SK-N-SH (cell line): ENCODE measurements at regions not wholly inside any gene's neighbourhood (a gene's known extent, or its start where the extent isn't known, plus 50 kb on each side); places are given as distances from the start of the nearest gene placed in this dataset.

Experiments used
- CTCF ChIA-PET: fragments of 300-600, 350-600 bp; formaldehyde crosslinking; extraction: SDS; loops from one replicate; lab custom pipeline; 2021; lab: Yijun Ruan, JAX
- POLR2A ChIA-PET: fragments of 350-600 bp; sonication (Branson Sonifier 250); formaldehyde crosslinking; extraction: SDS; loops from one replicate; lab custom pipeline; 2020; ENCODE audit warnings: antibody characterized with exemption, inconsistent platforms; lab: Yijun Ruan, JAX
- DNase-seq: peaks from one replicate; pipeline ENCODE4 v3.0.0; 2012
- H2AFZ ChIP-seq: fragments of 200-600 bp; sonication (generic); 2 replicates; pipeline ENCODE4 v1.8.1; 2016; ENCODE audit warnings: antibody characterized with exemption, mild to moderate bottlenecking, low read depth
- H3F3A ChIP-seq: fragments of 200-600 bp; sonication (generic); replicated peaks from 2 replicates; pipeline ENCODE3; 2016; ENCODE audit warnings: antibody characterized with exemption, mild to moderate bottlenecking; ENCODE audit not compliant: insufficient read depth
- H3K27ac ChIP-seq, 2 experiments: fragments of 200-500 bp in 1 of 2; fragments of 200-600 bp in 1 of 2; sonication (Bioruptor generic) in 1 of 2; sonication (generic), shearing (Covaris generic) in 1 of 2; 2 replicates each; pipeline versions ENCODE4 v1.5.1 to v1.6.1; 2014 to 2016; ENCODE audit warnings: low read depth in 2 of 2, inconsistent platforms in 1 of 2, low read length in 1 of 2, mild to moderate bottlenecking in 1 of 2, mixed read lengths in 1 of 2
- H3K27me3 ChIP-seq: fragments of 200-600 bp; sonication (generic), shearing (Covaris generic); 2 replicates; pipeline ENCODE4 v1.6.1; 2016; ENCODE audit warnings: mixed run types; ENCODE audit not compliant: insufficient read depth
- H3K36me3 ChIP-seq, 2 experiments: fragments of 200-500 bp in 1 of 2; fragments of 200-600 bp in 1 of 2; sonication (Bioruptor generic) in 1 of 2; sonication (generic) in 1 of 2; replicated peaks in 1 of 2; 2 replicates each; pipeline versions ENCODE3 to v1.5.1; 2014 to 2016; ENCODE audit warnings: low read length in 1 of 2, mild to moderate bottlenecking in 1 of 2; ENCODE audit not compliant: insufficient read depth in 2 of 2, control insufficient read depth in 1 of 2
- H3K4me1 ChIP-seq, 2 experiments: fragments of 200-500 bp in 1 of 2; fragments of 200-600 bp in 1 of 2; sonication (Bioruptor generic) in 1 of 2; sonication (generic), shearing (Covaris generic) in 1 of 2; 2 replicates each; pipeline versions ENCODE4 v1.5.1 to v1.6.1; 2014 to 2016; ENCODE audit warnings: low read depth in 1 of 2, low read length in 1 of 2, mixed run types in 1 of 2; ENCODE audit not compliant: insufficient read depth in 2 of 2, control insufficient read depth in 1 of 2
- H3K4me2 ChIP-seq: fragments of 200-600 bp; sonication (generic), shearing (Covaris generic); 2 replicates; pipeline ENCODE4 v1.6.1; 2017; ENCODE audit warnings: mixed run types
- H3K4me3 ChIP-seq, 2 experiments: fragments of 200-500 bp in 1 of 2; fragments of 200-600 bp in 1 of 2; sonication (Bioruptor generic) in 1 of 2; sonication (generic), shearing (Covaris generic) in 1 of 2; 2 replicates each; pipeline versions ENCODE4 v1.5.1 to v1.8.1; 2014 to 2016; ENCODE audit warnings: low read depth in 2 of 2, inconsistent platforms in 1 of 2, low read length in 1 of 2, mild to moderate bottlenecking in 1 of 2, mixed read lengths in 1 of 2, moderate library complexity in 1 of 2
- H3K79me2 ChIP-seq: fragments of 200-600 bp; sonication (generic); 2 replicates; pipeline ENCODE4 v1.8.1; 2017; ENCODE audit warnings: mild to moderate bottlenecking; ENCODE audit not compliant: insufficient read depth
- H3K9ac ChIP-seq: fragments of 200-600 bp; sonication (generic); 2 replicates; pipeline ENCODE4 v1.6.1; 2017; ENCODE audit warnings: mixed run types
- H3K9me2 ChIP-seq: fragments of 200-600 bp; sonication (generic); 2 replicates; pipeline ENCODE4 v1.6.1; 2017; ENCODE audit warnings: mixed run types
- H3K9me3 ChIP-seq: fragments of 200-600 bp; sonication (generic); 2 replicates; pipeline ENCODE4 v1.6.1; 2017; ENCODE audit warnings: mixed run types, mild to moderate bottlenecking, moderate library complexity
- H4K20me1 ChIP-seq: fragments of 200-600 bp; sonication (generic); 2 replicates; pipeline ENCODE4 v1.6.1; 2017; ENCODE audit warnings: mild to moderate bottlenecking, mixed run types; ENCODE audit not compliant: insufficient read depth
- CHD2 ChIP-seq: fragments of 150-350 bp; IDR thresholded peaks from 2 replicates; pipeline ENCODE4 v1.6.1; 2018; ENCODE audit warnings: low read length; ENCODE audit not compliant: partially characterized antibody
- ELF1 ChIP-seq: IDR thresholded peaks from 2 replicates; pipeline ENCODE4 v1.4.0; 2012
- EP300 ChIP-seq, 2 experiments: IDR thresholded peaks; 2 replicates each; pipeline versions ENCODE4 v1.4.0 to v1.6.1; 2012; ENCODE audit warnings: borderline replicate concordance in 1 of 2, low read depth in 1 of 2, low read length in 1 of 2
- EZH2phosphoT487 ChIP-seq: fragments of 200-600 bp; sonication (generic); IDR thresholded peaks from 2 replicates; pipeline ENCODE4 v1.6.1; 2017; ENCODE audit warnings: low read depth, mixed run types, mild to moderate bottlenecking, antibody characterized with exemption, moderate library complexity, borderline replicate concordance
- FOXJ3 ChIP-seq: sonication (generic); formaldehyde crosslinking; IDR thresholded peaks from 2 replicates; pipeline ENCODE4 v1.5.1; 2020; ENCODE audit warnings: mild to moderate bottlenecking, missing genetic modification reagents
- GATA2 ChIP-seq: sonication (generic); formaldehyde crosslinking; IDR thresholded peaks from 2 replicates; pipeline ENCODE4 v1.5.0; 2020; ENCODE audit warnings: mild to moderate bottlenecking, missing genetic modification reagents
- MEF2A ChIP-seq: IDR thresholded peaks from 2 replicates; pipeline ENCODE4 v1.4.0; 2012; ENCODE audit warnings: low read depth, borderline replicate concordance
- MXI1 ChIP-seq: IDR thresholded peaks from 2 replicates; pipeline ENCODE4 v1.6.1; 2012; ENCODE audit warnings: mild to moderate bottlenecking, low read depth, low read length, improper control_type of control experiment
- NRF1 ChIP-seq: IDR thresholded peaks from 2 replicates; pipeline ENCODE4 v1.6.1; 2012; ENCODE audit warnings: low read depth, mild to moderate bottlenecking, low read length
- POLR2AphosphoS5 ChIP-seq: IDR thresholded peaks from 2 replicates; pipeline ENCODE4 v1.6.1; 2012; ENCODE audit warnings: low read depth, low read length
- RAD21 ChIP-seq: IDR thresholded peaks from 2 replicates; pipeline ENCODE4 v1.6.1; 2012; ENCODE audit warnings: mild to moderate bottlenecking, low read length
- RCOR1 ChIP-seq: fragments of 150-350 bp; IDR thresholded peaks from 2 replicates; pipeline ENCODE4 v1.6.1; 2017; ENCODE audit warnings: antibody characterized with exemption, low read length
- RFX5 ChIP-seq: IDR thresholded peaks from 2 replicates; pipeline ENCODE4 v1.6.1; 2012; ENCODE audit warnings: mild to moderate bottlenecking, improper control_type of control experiment, low read length
- RXRA ChIP-seq: IDR thresholded peaks from 2 replicates; pipeline ENCODE4 v1.4.0; 2012; ENCODE audit warnings: low read depth, mild to moderate bottlenecking, borderline replicate concordance
- SMC3 ChIP-seq: IDR thresholded peaks from 2 replicates; pipeline ENCODE4 v1.6.1; 2012; ENCODE audit warnings: low read depth, low read length, improper control_type of control experiment
- TCF12 ChIP-seq: IDR thresholded peaks from 2 replicates; pipeline ENCODE4 v1.4.0; 2012
- WGBS: methylation state at CpG from one replicate; pipeline ENCODE4 v1.1.6; 2017; ENCODE audit warnings: low lambda C conversion rate; 5-methylcytosine and 5-hydroxymethylcytosine counted together
- TF ChIP-seq, protein P1 (sequence below): IDR thresholded peaks from 2 replicates; pipeline ENCODE4 v1.4.0; 2012; ENCODE audit warnings: low read depth, borderline replicate concordance
- TF ChIP-seq, protein P2 (sequence below): fragments of 150-350 bp; IDR thresholded peaks from 2 replicates; pipeline ENCODE4 v1.6.1; 2016; ENCODE audit warnings: mild to moderate bottlenecking, low read depth, low read length
- TF ChIP-seq, protein P3 (sequence below): fragments of 200-600 bp; sonication (generic); IDR thresholded peaks from 2 replicates; pipeline ENCODE4 v1.6.1; 2017; ENCODE audit warnings: antibody characterized with exemption, mild to moderate bottlenecking, moderate library complexity
- TF ChIP-seq, protein P4 (sequence below): IDR thresholded peaks from 2 replicates; pipeline ENCODE4; 2012
- TF ChIP-seq, protein P5 (sequence below): IDR thresholded peaks from 2 replicates; pipeline ENCODE4 v1.4.0; 2012; ENCODE audit warnings: low read depth

DNA sequence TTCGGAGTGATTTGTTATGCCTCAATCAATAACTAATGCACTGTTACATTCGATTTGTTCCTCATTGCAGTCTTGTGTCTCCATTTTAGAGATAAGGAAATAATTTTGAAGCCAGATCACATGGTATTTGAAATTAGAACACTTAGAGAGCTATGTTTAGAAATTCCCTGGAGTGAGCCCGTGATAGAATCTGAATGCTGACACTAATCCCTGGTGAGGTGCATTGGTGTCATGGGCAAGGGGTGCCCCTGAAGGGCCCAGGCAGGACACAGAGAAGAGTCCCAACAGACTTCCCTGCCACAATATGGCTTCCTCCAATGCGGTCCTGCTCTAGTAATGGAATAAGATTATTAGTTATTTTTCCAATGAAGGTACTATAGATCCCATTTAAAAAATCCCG is 223.0 kb downstream of the NR2F2 start:
- Histone ChIP-seq H2AFZ (no peak overlapping the region), H3K4me1 (no peaks in the 10 kb centered on the region), H3F3A (no peaks in the 10 kb centered on the region), H3K4me3 (no peak overlapping the region), H3K79me2 (no peaks in the 10 kb centered on the region), H4K20me1 (no peaks in the 10 kb centered on the region), H3K9me3 (no peaks in the 10 kb centered on the region), H3K4me2 (no peak overlapping the region), H3K36me3 (no peaks in the 10 kb centered on the region), H3K9me2 (no peaks in the 10 kb centered on the region), H3K27ac (no peak overlapping the region), H3K27me3 (no peaks in the 10 kb centered on the region)
- DNase-seq, result no peak
- WGBS, result 26% methylated on average over 5 of the region's 5 CpGs
- ChIA-PET CTCF (no interaction called here), POLR2A (no interaction called here)
- TF ChIP-seq RAD21 (no peak), MEF2A (no peak), EP300 (IDR thresholded peaks at IDR 0.05; ENCODE audit: borderline replicate concordance in 1 of 2, low read depth in 1 of 2, low read length in 1 of 2) (no peak), EZH2phosphoT487 (no peak)
- TF ChIP-seq, protein P1, sequence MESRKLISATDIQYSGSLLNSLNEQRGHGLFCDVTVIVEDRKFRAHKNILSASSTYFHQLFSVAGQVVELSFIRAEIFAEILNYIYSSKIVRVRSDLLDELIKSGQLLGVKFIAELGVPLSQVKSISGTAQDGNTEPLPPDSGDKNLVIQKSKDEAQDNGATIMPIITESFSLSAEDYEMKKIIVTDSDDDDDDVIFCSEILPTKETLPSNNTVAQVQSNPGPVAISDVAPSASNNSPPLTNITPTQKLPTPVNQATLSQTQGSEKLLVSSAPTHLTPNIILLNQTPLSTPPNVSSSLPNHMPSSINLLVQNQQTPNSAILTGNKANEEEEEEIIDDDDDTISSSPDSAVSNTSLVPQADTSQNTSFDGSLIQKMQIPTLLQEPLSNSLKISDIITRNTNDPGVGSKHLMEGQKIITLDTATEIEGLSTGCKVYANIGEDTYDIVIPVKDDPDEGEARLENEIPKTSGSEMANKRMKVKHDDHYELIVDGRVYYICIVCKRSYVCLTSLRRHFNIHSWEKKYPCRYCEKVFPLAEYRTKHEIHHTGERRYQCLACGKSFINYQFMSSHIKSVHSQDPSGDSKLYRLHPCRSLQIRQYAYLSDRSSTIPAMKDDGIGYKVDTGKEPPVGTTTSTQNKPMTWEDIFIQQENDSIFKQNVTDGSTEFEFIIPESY, result no peak
- TF ChIP-seq, protein P2, sequence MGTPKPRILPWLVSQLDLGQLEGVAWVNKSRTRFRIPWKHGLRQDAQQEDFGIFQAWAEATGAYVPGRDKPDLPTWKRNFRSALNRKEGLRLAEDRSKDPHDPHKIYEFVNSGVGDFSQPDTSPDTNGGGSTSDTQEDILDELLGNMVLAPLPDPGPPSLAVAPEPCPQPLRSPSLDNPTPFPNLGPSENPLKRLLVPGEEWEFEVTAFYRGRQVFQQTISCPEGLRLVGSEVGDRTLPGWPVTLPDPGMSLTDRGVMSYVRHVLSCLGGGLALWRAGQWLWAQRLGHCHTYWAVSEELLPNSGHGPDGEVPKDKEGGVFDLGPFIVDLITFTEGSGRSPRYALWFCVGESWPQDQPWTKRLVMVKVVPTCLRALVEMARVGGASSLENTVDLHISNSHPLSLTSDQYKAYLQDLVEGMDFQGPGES, result no peak
- TF ChIP-seq, all 33 proteins: peak for 0
- H3K9ac ChIP-seq, result no peak overlapping the region

DNA sequence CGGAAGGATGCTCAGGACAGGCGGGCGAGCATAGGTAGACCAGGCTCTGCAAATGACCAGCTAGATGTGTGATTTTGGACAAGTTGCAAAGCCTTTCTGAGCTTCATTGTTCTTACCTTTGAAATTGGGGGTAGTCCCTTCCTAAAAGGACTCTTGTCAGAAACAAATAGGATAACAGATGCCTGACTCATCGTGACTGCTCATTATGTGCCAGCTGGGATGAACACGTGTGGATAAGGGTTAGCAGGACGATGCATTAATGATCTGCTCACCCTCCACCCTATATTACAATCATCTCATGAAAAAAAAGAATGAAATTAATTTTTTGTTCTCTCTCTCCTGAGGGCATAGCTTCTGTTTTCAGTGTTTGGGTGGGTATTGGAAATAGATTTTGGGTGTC is 223.4 kb downstream of the NR2F2 start:
- 47% methylated on average over 6 of the region's 6 CpGs for WGBS
- TF ChIP-seq, protein P3, sequence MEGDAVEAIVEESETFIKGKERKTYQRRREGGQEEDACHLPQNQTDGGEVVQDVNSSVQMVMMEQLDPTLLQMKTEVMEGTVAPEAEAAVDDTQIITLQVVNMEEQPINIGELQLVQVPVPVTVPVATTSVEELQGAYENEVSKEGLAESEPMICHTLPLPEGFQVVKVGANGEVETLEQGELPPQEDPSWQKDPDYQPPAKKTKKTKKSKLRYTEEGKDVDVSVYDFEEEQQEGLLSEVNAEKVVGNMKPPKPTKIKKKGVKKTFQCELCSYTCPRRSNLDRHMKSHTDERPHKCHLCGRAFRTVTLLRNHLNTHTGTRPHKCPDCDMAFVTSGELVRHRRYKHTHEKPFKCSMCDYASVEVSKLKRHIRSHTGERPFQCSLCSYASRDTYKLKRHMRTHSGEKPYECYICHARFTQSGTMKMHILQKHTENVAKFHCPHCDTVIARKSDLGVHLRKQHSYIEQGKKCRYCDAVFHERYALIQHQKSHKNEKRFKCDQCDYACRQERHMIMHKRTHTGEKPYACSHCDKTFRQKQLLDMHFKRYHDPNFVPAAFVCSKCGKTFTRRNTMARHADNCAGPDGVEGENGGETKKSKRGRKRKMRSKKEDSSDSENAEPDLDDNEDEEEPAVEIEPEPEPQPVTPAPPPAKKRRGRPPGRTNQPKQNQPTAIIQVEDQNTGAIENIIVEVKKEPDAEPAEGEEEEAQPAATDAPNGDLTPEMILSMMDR, result no peak
- no peak for TF ChIP-seq EZH2phosphoT487
- no peak for TF ChIP-seq GATA2 (CRISPR knock-in tag)
- TF ChIP-seq, protein P4, sequence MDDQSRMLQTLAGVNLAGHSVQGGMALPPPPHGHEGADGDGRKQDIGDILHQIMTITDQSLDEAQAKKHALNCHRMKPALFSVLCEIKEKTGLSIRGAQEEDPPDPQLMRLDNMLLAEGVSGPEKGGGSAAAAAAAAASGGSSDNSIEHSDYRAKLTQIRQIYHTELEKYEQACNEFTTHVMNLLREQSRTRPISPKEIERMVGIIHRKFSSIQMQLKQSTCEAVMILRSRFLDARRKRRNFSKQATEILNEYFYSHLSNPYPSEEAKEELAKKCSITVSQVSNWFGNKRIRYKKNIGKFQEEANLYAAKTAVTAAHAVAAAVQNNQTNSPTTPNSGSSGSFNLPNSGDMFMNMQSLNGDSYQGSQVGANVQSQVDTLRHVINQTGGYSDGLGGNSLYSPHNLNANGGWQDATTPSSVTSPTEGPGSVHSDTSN, result no peak
- TF ChIP-seq NRF1, result no peak
- TF ChIP-seq POLR2AphosphoS5, result no peak
- TF ChIP-seq SMC3, result no peak
- TF ChIP-seq CHD2, result no peak
- TF ChIP-seq, protein P5, sequence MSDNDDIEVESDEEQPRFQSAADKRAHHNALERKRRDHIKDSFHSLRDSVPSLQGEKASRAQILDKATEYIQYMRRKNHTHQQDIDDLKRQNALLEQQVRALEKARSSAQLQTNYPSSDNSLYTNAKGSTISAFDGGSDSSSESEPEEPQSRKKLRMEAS, result no peak
- no peak for TF ChIP-seq RCOR1
- no peak for TF ChIP-seq FOXJ3
- TF ChIP-seq TCF12, result no peak
- TF ChIP-seq RXRA, result no peak
- no peak for TF ChIP-seq RFX5
- no peak for TF ChIP-seq EP300 (IDR thresholded peaks at IDR 0.05; ENCODE audit: borderline replicate concordance in 1 of 2, low read depth in 1 of 2, low read length in 1 of 2)
- no peak for TF ChIP-seq MXI1
- TF ChIP-seq ELF1, result no peak
- no peaks in the 10 kb centered on the region for H3F3A ChIP-seq
- no peak overlapping the region for H3K9ac ChIP-seq
- CTCF ChIA-PET, result no interaction called here
- H3K79me2 ChIP-seq, result no peaks in the 10 kb centered on the region
- POLR2A ChIA-PET, result no interaction called here
- H3K27me3 ChIP-seq, result no peaks in the 10 kb centered on the region
- H3K4me3 ChIP-seq, result no peak overlapping the region
- H3K36me3 ChIP-seq, result no peaks in the 10 kb centered on the region
- no peaks in the 10 kb centered on the region for H3K4me1 ChIP-seq
- H3K9me3 ChIP-seq, result no peaks in the 10 kb centered on the region
- H3K27ac ChIP-seq, result no peak overlapping the region
- H4K20me1 ChIP-seq, result no peaks in the 10 kb centered on the region
- no peaks in the 10 kb centered on the region for H3K9me2 ChIP-seq
- no peak overlapping the region for H3K4me2 ChIP-seq
- H2AFZ ChIP-seq, result no peak overlapping the region
- no peak for DNase-seq
